Adrenal gland (tissue), 5 donors: ENCODE measurements at regions not wholly inside any gene's neighbourhood (a gene's known extent, or its start where the extent isn't known, plus 50 kb on each side); places are given as distances from the start of the nearest gene placed in this dataset.

Experiments
- POLR2A ChIP-seq, 2 donors: fragments of 450-650 bp; IDR thresholded peaks; one replicate each; pipeline ENCODE4 v1.6.1; 2017; ENCODE audit warnings: antibody characterized with exemption in 2 of 2, mild to moderate bottlenecking in 2 of 2, moderate library complexity in 1 of 2
- TF ChIP-seq, protein P1 (sequence below), 6 experiments: fragments of 450-650 bp in 4 of 6; fragments of 200-600 bp in 2 of 6; sonication (generic) in 1 of 6; IDR thresholded peaks; 1 replicate in 5 of 6; 2 replicates in 1 of 6; pipeline versions ENCODE4 v1.5.1 to v1.8.0; 2016 to 2021; ENCODE audit warnings: antibody characterized with exemption in 6 of 6, mild to moderate bottlenecking in 2 of 6, moderate library complexity in 1 of 6
- donor health status: DM: no; HTN: no; CAD: no.

DNA sequence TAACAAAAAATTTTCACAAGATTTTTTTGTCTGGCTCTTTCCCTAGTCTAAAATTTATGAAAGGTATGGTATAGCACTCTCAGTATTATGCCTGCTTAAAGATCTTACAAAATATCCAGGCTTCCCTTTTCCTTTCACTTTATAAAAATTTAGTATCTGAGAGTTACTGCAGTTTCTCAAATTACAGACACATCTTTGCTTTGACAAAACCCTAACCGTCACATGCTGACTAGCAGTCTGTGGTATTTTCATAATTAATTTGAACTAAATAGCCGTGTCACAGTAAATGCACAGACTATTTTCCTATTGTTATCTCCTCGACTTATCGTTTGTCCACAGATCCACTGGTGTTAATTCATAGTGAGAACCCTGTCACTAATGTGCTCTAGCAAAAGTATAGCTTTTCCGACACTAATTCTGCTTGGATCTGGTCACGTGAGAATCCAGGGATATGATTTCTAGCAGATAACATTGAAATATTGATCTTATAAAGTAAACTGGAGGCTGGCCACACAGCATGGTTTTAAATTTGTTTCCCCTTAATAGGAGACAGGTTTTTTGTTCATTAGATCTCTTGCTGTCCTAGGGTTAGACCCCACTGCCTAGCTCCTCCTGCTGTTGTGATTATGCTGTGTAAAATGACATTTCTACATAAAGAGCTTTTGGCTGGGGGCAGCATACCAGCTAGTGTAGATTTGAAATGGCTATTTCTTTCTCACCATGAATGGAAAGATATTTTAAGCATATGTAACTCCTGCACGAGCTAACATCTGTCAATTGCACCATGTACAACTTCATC is 340.6 kb upstream of the SASH1 start:
- TF ChIP-seq, protein P1, sequence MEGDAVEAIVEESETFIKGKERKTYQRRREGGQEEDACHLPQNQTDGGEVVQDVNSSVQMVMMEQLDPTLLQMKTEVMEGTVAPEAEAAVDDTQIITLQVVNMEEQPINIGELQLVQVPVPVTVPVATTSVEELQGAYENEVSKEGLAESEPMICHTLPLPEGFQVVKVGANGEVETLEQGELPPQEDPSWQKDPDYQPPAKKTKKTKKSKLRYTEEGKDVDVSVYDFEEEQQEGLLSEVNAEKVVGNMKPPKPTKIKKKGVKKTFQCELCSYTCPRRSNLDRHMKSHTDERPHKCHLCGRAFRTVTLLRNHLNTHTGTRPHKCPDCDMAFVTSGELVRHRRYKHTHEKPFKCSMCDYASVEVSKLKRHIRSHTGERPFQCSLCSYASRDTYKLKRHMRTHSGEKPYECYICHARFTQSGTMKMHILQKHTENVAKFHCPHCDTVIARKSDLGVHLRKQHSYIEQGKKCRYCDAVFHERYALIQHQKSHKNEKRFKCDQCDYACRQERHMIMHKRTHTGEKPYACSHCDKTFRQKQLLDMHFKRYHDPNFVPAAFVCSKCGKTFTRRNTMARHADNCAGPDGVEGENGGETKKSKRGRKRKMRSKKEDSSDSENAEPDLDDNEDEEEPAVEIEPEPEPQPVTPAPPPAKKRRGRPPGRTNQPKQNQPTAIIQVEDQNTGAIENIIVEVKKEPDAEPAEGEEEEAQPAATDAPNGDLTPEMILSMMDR (IDR thresholded peaks at IDR 0.05): no peak
- no peak for TF ChIP-seq POLR2A (IDR thresholded peaks at IDR 0.05)
